ENCODE measurements at regions not wholly inside any gene's neighbourhood (a gene's known extent, or its start where the extent isn't known, plus 50 kb on each side); places are given as distances from the start of the nearest gene placed in this dataset.

- Histone ChIP-seq H3K27me3 (no peaks in the 10 kb centered on the region), H3K4me1 (no peaks in the 10 kb centered on the region), H3K27ac (no peak overlapping the region), H3K9me3 (peaks cover 0 to 7% (median 0%) of the 10 kb centered on the region in 3 donors), H3K4me3 (no peak overlapping the region), H3K36me3 (no peaks in the 10 kb centered on the region)
- no peak for TF ChIP-seq POLR2A (IDR thresholded peaks at IDR 0.05)
- TF ChIP-seq CTCF (IDR thresholded peaks at IDR 0.05), result no peak
- intact Hi-C loops (cut with DNase I), result no loop called here
- no peak for DNase-seq
These were observed 1153.1 kb upstream of the USP15 start for GRCh38 chr12:61107118-61107517.

- Histone ChIP-seq H3K4me3 (no peak overlapping the region), H3K27me3 (no peaks in the 10 kb centered on the region), H3K9me3 (no peaks in the 10 kb centered on the region), H3K36me3 (no peaks in the 10 kb centered on the region), H3K4me1 (no peaks in the 10 kb centered on the region), H3K27ac (no peak overlapping the region)
- WGBS, 2 donors, result 68 to 87% methylated on average over 1 of the region's 1 CpG
- no peak for TF ChIP-seq POLR2A (IDR thresholded peaks at IDR 0.05)
- no peak for TF ChIP-seq CTCF (IDR thresholded peaks at IDR 0.05)
- intact Hi-C loops (cut with DNase I), result no loop called here
- no peak for DNase-seq
These were observed 1149.0 kb upstream of the USP15 start for GRCh38 chr12:61111218-61111617.

GRCh38 chr12:61137677-61138414, 1122.4 kb upstream of the USP15 start:
- DNase-seq, result no peak
- WGBS, 2 donors, result 77 to 81% methylated on average over 3 of the region's 3 CpGs
- Histone ChIP-seq H3K9me3 (no peaks in the 10 kb centered on the region), H3K27ac (no peak overlapping the region), H3K4me1 (no peaks in the 10 kb centered on the region), H3K4me3 (no peak overlapping the region), H3K36me3 (no peaks in the 10 kb centered on the region), H3K27me3 (no peaks in the 10 kb centered on the region)
- TF ChIP-seq POLR2A (IDR thresholded peaks at IDR 0.05) (no peak), CTCF (IDR thresholded peaks at IDR 0.05) (no peak)
- intact Hi-C loops (cut with DNase I), result no loop called here

GRCh38 chr12:61138415-61138759, 1121.8 kb upstream of the USP15 start:
- no peak for TF ChIP-seq CTCF (IDR thresholded peaks at IDR 0.05)
- no peak for TF ChIP-seq POLR2A (IDR thresholded peaks at IDR 0.05)
- H3K27me3 ChIP-seq, result no peaks in the 10 kb centered on the region
- no peaks in the 10 kb centered on the region for H3K9me3 ChIP-seq
- no peaks in the 10 kb centered on the region for H3K4me1 ChIP-seq
- intact Hi-C loops (cut with DNase I), result no loop called here
- H3K27ac ChIP-seq, result no peak overlapping the region
- no peak overlapping the region for H3K4me3 ChIP-seq
- no peaks in the 10 kb centered on the region for H3K36me3 ChIP-seq
- no peak for DNase-seq

GRCh38 chr12:61161961-61162360, 1098.2 kb upstream of the USP15 start:
- whole genome bisulfite sequencing, 2 donors, result 46 to 67% methylated on average over 2 of the region's 2 CpGs
- intact Hi-C loops (cut with DNase I), result no loop called here

More at GRCh38 chr12:61161961-61162360, 1098.2 kb upstream of the USP15 start:
- no peak overlapping the region for H3K27ac ChIP-seq
- DNase-seq, result no peak
- no peaks in the 10 kb centered on the region for H3K27me3 ChIP-seq
- no peak overlapping the region for H3K4me3 ChIP-seq
- H3K9me3 ChIP-seq, result peaks cover 0 to 7% (median 0%) of the 10 kb centered on the region in 3 donors
- H3K4me1 ChIP-seq, result no peaks in the 10 kb centered on the region
- no peaks in the 10 kb centered on the region for H3K36me3 ChIP-seq
- TF ChIP-seq CTCF (IDR thresholded peaks at IDR 0.05) (no peak), POLR2A (IDR thresholded peaks at IDR 0.05) (no peak)
